GM12878 (cell line): ENCODE measurements at regions not wholly inside any gene's neighbourhood (a gene's known extent, or its start where the extent isn't known, plus 50 kb on each side); places are given as distances from the start of the nearest gene placed in this dataset.

ENCODE experiments used
- ATAC-seq: fragments of 200-7000 bp; cut with Tn5 transposase; 3 replicates; pipeline ENCODE4 v1.9.1; 2020; ENCODE audit warnings: mild to moderate bottlenecking, moderate library complexity
- BruUV-seq: library from RNA; stranded (reverse); fragments of 400-500 nt; replicated peaks from 2 replicates; lab custom pipeline; 2021; lab: Mats Ljungman, UMichigan
- CTCF ChIA-PET: fragments of 300-600 bp; sonication (Branson Sonifier 250); formaldehyde crosslinking; extraction: SDS; loops from one replicate; lab custom pipeline; 2021; ENCODE audit warnings: inconsistent platforms; lab: Yijun Ruan, JAX
- POLR2A ChIA-PET: fragments of 350-600 bp; formaldehyde crosslinking; extraction: SDS; loops from one replicate; lab custom pipeline; 2021; ENCODE audit warnings: inconsistent platforms; lab: Charles Lee
- RAD21 ChIA-PET: fragments of 300-600 bp; sonication (Branson Sonifier 250); formaldehyde crosslinking; loops from one replicate; lab custom pipeline; 2023; ENCODE audit warnings: antibody characterized with exemption; ENCODE audit not compliant: unreplicated experiment; lab: Charles Lee
- SMC1A ChIA-PET: fragments of 300-600 bp; sonication (Branson Sonifier 250); formaldehyde crosslinking; loops from one replicate; lab custom pipeline; 2023; ENCODE audit not compliant: unreplicated experiment, uncharacterized antibody; lab: Charles Lee
- DNase-seq: peaks from one replicate; pipeline ENCODE4 v3.0.0-alpha.2; 2011; ENCODE audit warnings: low read depth, low spot score
- FAIRE-seq: peaks from 3 replicates; lab custom pipeline; 2011; peaks lifted over from hg19 to GRCh38; lab: Jason Lieb, UNC
- H2AFZ ChIP-seq: 2 replicates; pipeline ENCODE4 v1.6.0; 2011; ENCODE audit warnings: low read depth, low read length, control low read depth; ENCODE audit not compliant: control insufficient read depth
- H3K27ac ChIP-seq: 2 replicates; pipeline ENCODE4 v1.5.1; 2011; ENCODE audit warnings: control low read depth; ENCODE audit not compliant: control insufficient read depth, insufficient read depth
- H3K27me3 ChIP-seq, 2 experiments: replicated peaks in 1 of 2; 2 replicates each; pipeline versions ENCODE4 v1.6.0 to v1.6.1; 2011; ENCODE audit warnings: low read length in 1 of 2; ENCODE audit not compliant: control insufficient read depth in 2 of 2, insufficient read depth in 2 of 2
- H3K36me3 ChIP-seq, 2 experiments: 2 replicates each; pipeline ENCODE4 v1.5.1; 2011; ENCODE audit warnings: low read length in 1 of 2; ENCODE audit not compliant: control insufficient read depth in 2 of 2, insufficient read depth in 2 of 2
- H3K4me1 ChIP-seq: 2 replicates; pipeline ENCODE4 v1.6.1; 2011; ENCODE audit warnings: mild to moderate bottlenecking, low read length, moderate library complexity, mixed read lengths; ENCODE audit not compliant: control insufficient read depth, insufficient read depth
- H3K4me2 ChIP-seq: 2 replicates; pipeline ENCODE4 v1.6.0; 2011; ENCODE audit warnings: control low read depth; ENCODE audit not compliant: control insufficient read depth, insufficient read depth
- H3K4me3 ChIP-seq: fragments of 200-600 bp; sonication (generic); 2 replicates; pipeline ENCODE4 v1.5.1; 2016
- H3K79me2 ChIP-seq: 2 replicates; pipeline ENCODE4 v1.6.0; 2011; ENCODE audit warnings: low read length; ENCODE audit not compliant: control insufficient read depth, insufficient read depth
- H3K9ac ChIP-seq: 2 replicates; pipeline ENCODE4 v1.8.0; 2011; ENCODE audit warnings: low read length, control low read depth, mixed read lengths; ENCODE audit not compliant: control insufficient read depth, insufficient read depth
- H3K9me3 ChIP-seq: replicated peaks from 3 replicates; pipeline ENCODE4 v1.5.1; 2011; ENCODE audit warnings: mild to moderate bottlenecking, low read length; ENCODE audit not compliant: control insufficient read depth, insufficient read depth
- H4K20me1 ChIP-seq: 2 replicates; pipeline ENCODE4 v1.6.0; 2011; ENCODE audit not compliant: control insufficient read depth, insufficient read depth
- BCL11A ChIP-seq: IDR thresholded peaks from 2 replicates; pipeline ENCODE4 v1.6.1; 2011; ENCODE audit warnings: low read depth, low read length
- BCL3 ChIP-seq: IDR thresholded peaks from 2 replicates; pipeline ENCODE4 v1.6.1; 2011; ENCODE audit warnings: borderline replicate concordance, low read depth, mild to moderate bottlenecking, moderate library complexity, low read length; ENCODE audit not compliant: insufficient read depth, poor library complexity, severe bottlenecking
- BCLAF1 ChIP-seq: fragments of 450-650 bp; IDR thresholded peaks from 2 replicates; pipeline ENCODE4 v1.6.1; 2017; ENCODE audit warnings: antibody characterized with exemption, mild to moderate bottlenecking, moderate library complexity
- CREM ChIP-seq: IDR thresholded peaks from 2 replicates; pipeline ENCODE4 v1.6.1; 2014; ENCODE audit warnings: antibody characterized with exemption, low read depth
- EED ChIP-seq: sonication (generic); IDR thresholded peaks from 2 replicates; pipeline ENCODE4 v1.6.1; 2016; ENCODE audit warnings: antibody characterized with exemption, low read depth
- HDAC2 ChIP-seq: fragments of 200-600 bp; sonication (generic); IDR thresholded peaks from 2 replicates; pipeline ENCODE4 v1.6.1; 2017
- IRF3 ChIP-seq: fragments of 450-650 bp; IDR thresholded peaks from 2 replicates; pipeline ENCODE4 v1.6.1; 2014; ENCODE audit warnings: mild to moderate bottlenecking
- MEF2A ChIP-seq: IDR thresholded peaks from 2 replicates; pipeline ENCODE4 v1.6.1; 2011; ENCODE audit warnings: low read depth, mild to moderate bottlenecking, low read length, moderate library complexity; ENCODE audit not compliant: insufficient read depth
- MTA3 ChIP-seq: IDR thresholded peaks from 2 replicates; pipeline ENCODE4 v1.6.1; 2012; ENCODE audit warnings: low read length, inconsistent platforms, borderline replicate concordance
- MYC ChIP-seq: IDR thresholded peaks from 2 replicates; pipeline ENCODE4 v1.6.1; 2011; ENCODE audit warnings: mild to moderate bottlenecking, low read length, moderate library complexity, inconsistent platforms; ENCODE audit not compliant: insufficient read depth, insufficient replicate concordance, insufficient read length, severe bottlenecking
- NFXL1 ChIP-seq: fragments of 450-650 bp; IDR thresholded peaks from 2 replicates; pipeline ENCODE4 v1.6.1; 2017; ENCODE audit warnings: antibody characterized with exemption, mild to moderate bottlenecking, borderline replicate concordance
- NKRF ChIP-seq: fragments of 450-650 bp; conservative IDR thresholded peaks from 2 replicates; pipeline ENCODE4 v1.6.1; 2017; ENCODE audit warnings: mild to moderate bottlenecking, moderate library complexity
- POU2F2 ChIP-seq: IDR thresholded peaks from 3 replicates; pipeline ENCODE4 v1.6.1; 2011; ENCODE audit warnings: low read depth, mild to moderate bottlenecking, low read length, borderline replicate concordance
- RELA ChIP-seq: fragments of 450-650 bp; IDR thresholded peaks from 2 replicates; pipeline ENCODE4 v1.8.0; 2014; ENCODE audit warnings: borderline replicate concordance; ENCODE audit not compliant: partially characterized antibody
- ZNF274 ChIP-seq: IDR thresholded peaks from one replicate; pipeline ENCODE4 v1.8.0; 2011; ENCODE audit not compliant: insufficient read length, insufficient read depth
- ZSCAN29 ChIP-seq: fragments of 450-650 bp; IDR thresholded peaks from 2 replicates; pipeline ENCODE4 v1.6.1; 2017; ENCODE audit warnings: mild to moderate bottlenecking, moderate library complexity
- WGBS: methylation state at CpG from one replicate; pipeline ENCODE4 v1.1.6; 2016; ENCODE audit warnings: low lambda C conversion rate; ENCODE audit not compliant: insufficient replicate concordance, insufficient coverage; ENCODE audit errors: missing lambda C conversion rate; 5-methylcytosine and 5-hydroxymethylcytosine counted together
- in situ Hi-C: fragments of 300-500 bp; cut with MboI; formaldehyde crosslinking; loops from 9 replicates; pipeline ENCODE4 v1.14.3; 2018; ENCODE audit warnings: mixed read lengths
- intact Hi-C: fragments of 100-400 bp; cut with micrococcal nuclease; formaldehyde crosslinking; loops from one replicate; pipeline ENCODE4 v1.14.2; 2022; ENCODE audit not compliant: unreplicated experiment

- POLR2A ChIA-PET: no interaction called here
- Histone ChIP-seq H3K4me3 (no peak overlapping the region), H3K9me3 (no peaks in the 10 kb centered on the region)
- no peak for TF ChIP-seq HDAC2
- TF ChIP-seq ZNF274: no peak
- TF ChIP-seq BCL3: no peak
- no peak for TF ChIP-seq MTA3
- TF ChIP-seq CREM: no peak
- no peak for TF ChIP-seq NFXL1
- TF ChIP-seq MYC: no peak
- no peak for TF ChIP-seq MEF2A
- no peak for TF ChIP-seq POU2F2
- no peak for TF ChIP-seq ZSCAN29
- no peak for TF ChIP-seq BCLAF1
- no peak for TF ChIP-seq RELA
- TF ChIP-seq BCL11A: no peak
- no peak for TF ChIP-seq EED
- no peak for TF ChIP-seq IRF3
- no peak for TF ChIP-seq NKRF
Observed at GRCh38 chr13:75910591-75910990, 274.5 kb downstream of the LMO7 start.

More at GRCh38 chr13:75910591-75910990, 274.5 kb downstream of the LMO7 start:
- CTCF ChIA-PET: no interaction called here
- Histone ChIP-seq H3K36me3 (no peaks in the 10 kb centered on the region), H2AFZ (no peak overlapping the region), H3K9ac (no peak overlapping the region), H4K20me1 (no peaks in the 10 kb centered on the region), H3K4me1 (no peaks in the 10 kb centered on the region), H3K27me3 (no peaks in the 10 kb centered on the region), H3K79me2 (no peaks in the 10 kb centered on the region), H3K4me2 (no peak overlapping the region), H3K27ac (no peak overlapping the region)
- intact Hi-C loops: no loop called here
- ATAC-seq (no peak), DNase-seq (no peak), FAIRE-seq (no peak)
- 79% methylated on average over 2 of the region's 2 CpGs for WGBS
- RAD21 ChIA-PET: no interaction called here
- no TSS peak for BruUV-seq
- in situ Hi-C loops: no loop called here
- SMC1A ChIA-PET: no interaction called here
